HEK293T (cell line): ENCODE measurements at regions not wholly inside any gene's neighbourhood (a gene's known extent, or its start where the extent isn't known, plus 50 kb on each side); places are given as distances from the start of the nearest gene placed in this dataset.
A peak's percentile ranks its signal among the peaks of the same experiment; 100 is the strongest.
"Not testable (repeated sequence)": the region's sequence is repeated elsewhere in the genome, so short reads cannot be mapped to it uniquely, and the experiment has no call there.

ENCODE experiments used
- CTCF ChIA-PET: fragments of 350-600 bp; formaldehyde crosslinking; extraction: SDS; loops from one replicate; lab custom pipeline; 2021; ENCODE audit warnings: antibody characterized with exemption, inconsistent platforms; lab: Yijun Ruan, JAX
- POLR2A ChIA-PET: fragments of 350-600 bp; formaldehyde crosslinking; extraction: SDS; loops from one replicate; lab custom pipeline; 2020; ENCODE audit warnings: antibody characterized with exemption, inconsistent platforms; lab: Yijun Ruan, JAX
- DNase-seq: peaks from one replicate; pipeline ENCODE4 v3.0.0; 2012; ENCODE audit warnings: mixed read lengths; ENCODE audit errors: extremely low spot score
- ARNT ChIP-seq: fragments of 450-650 bp; IDR thresholded peaks from 2 replicates; pipeline ENCODE4 v1.6.1; 2017; ENCODE audit warnings: mild to moderate bottlenecking
- BHLHE40 ChIP-seq: fragments of 450-650 bp; IDR thresholded peaks from 2 replicates; pipeline ENCODE4 v1.6.1; 2016; ENCODE audit warnings: mild to moderate bottlenecking, moderate library complexity, borderline replicate concordance
- CTBP1 ChIP-seq: fragments of 450-650 bp; IDR thresholded peaks from 2 replicates; pipeline ENCODE4 v1.6.1; 2016; ENCODE audit warnings: borderline replicate concordance
- ELF4 ChIP-seq: fragments of 450-650 bp; IDR thresholded peaks from 2 replicates; pipeline ENCODE4 v1.6.1; 2017; ENCODE audit warnings: antibody characterized with exemption
- FOXA1 ChIP-seq: fragments of 450-650 bp; IDR thresholded peaks from 2 replicates; pipeline ENCODE4 v1.6.1; 2016; ENCODE audit warnings: mild to moderate bottlenecking
- FOXK2 ChIP-seq: fragments of 450-650 bp; IDR thresholded peaks from 2 replicates; pipeline ENCODE4 v1.6.1; 2016; ENCODE audit warnings: mild to moderate bottlenecking
- FOXM1 ChIP-seq: fragments of 450-650 bp; IDR thresholded peaks from 2 replicates; pipeline ENCODE4 v1.6.1; 2017; ENCODE audit warnings: mild to moderate bottlenecking, borderline replicate concordance
- HDGF ChIP-seq: fragments of 450-650 bp; IDR thresholded peaks from 2 replicates; pipeline ENCODE4 v1.6.1; 2017; ENCODE audit warnings: antibody characterized with exemption, borderline replicate concordance
- L3MBTL2 ChIP-seq: fragments of 450-650 bp; conservative IDR thresholded peaks from 2 replicates; pipeline ENCODE4 v1.6.1; 2016; ENCODE audit warnings: mild to moderate bottlenecking
- LEF1 ChIP-seq: fragments of 450-650 bp; IDR thresholded peaks from 2 replicates; pipeline ENCODE4 v1.6.1; 2017; ENCODE audit warnings: mild to moderate bottlenecking, borderline replicate concordance
- NFRKB ChIP-seq: fragments of 450-650 bp; IDR thresholded peaks from 2 replicates; pipeline ENCODE4 v1.6.1; 2016; ENCODE audit warnings: mild to moderate bottlenecking, moderate library complexity
- PKNOX1 ChIP-seq: fragments of 450-650 bp; IDR thresholded peaks from 2 replicates; pipeline ENCODE4 v1.6.1; 2016
- SP1 ChIP-seq: fragments of 450-650 bp; IDR thresholded peaks from 2 replicates; pipeline ENCODE4 v1.6.1; 2017
- SUZ12 ChIP-seq: fragments of 450-650 bp; IDR thresholded peaks from 2 replicates; pipeline ENCODE4 v1.6.1; 2016; ENCODE audit warnings: mild to moderate bottlenecking
- TARDBP ChIP-seq: fragments of 450-650 bp; IDR thresholded peaks from 2 replicates; pipeline ENCODE4 v1.6.1; 2016
- ZNF384 ChIP-seq: fragments of 450-650 bp; IDR thresholded peaks from 2 replicates; pipeline ENCODE4 v1.6.1; 2016

- TF ChIP-seq ARNT (no peak), HDGF (no peak), FOXM1 (no peak), SUZ12 (no peak), ELF4 (no peak), PKNOX1 (no peak), NFRKB (no peak), LEF1 (no peak), SP1 (no peak), L3MBTL2 (no peak), CTBP1 (no peak), ZNF384 (no peak), FOXA1 (no peak), BHLHE40 (no peak), TARDBP (no peak), FOXK2 (no peak)
- POLR2A ChIA-PET, result no interaction called here
- no peak for DNase-seq
- CTCF ChIA-PET, result no interaction called here
These were observed 202.4 kb downstream of the PRELID2 start for GRCh38 chr5:145632701-145633100.

GRCh38 chr5:145629047-145629446 is 206.1 kb downstream of the PRELID2 start:
- POLR2A ChIA-PET, result no interaction called here
- DNase-seq, result no peak
- CTCF ChIA-PET, result no interaction called here
- TF ChIP-seq NFRKB (no peak), L3MBTL2 (no peak), PKNOX1 (no peak), SP1 (no peak), SUZ12 (no peak), ARNT (no peak), LEF1 (no peak), BHLHE40 (no peak), FOXA1 (no peak), ELF4 (no peak), HDGF (no peak), FOXM1 (no peak), ZNF384 (no peak), FOXK2 (no peak), TARDBP (no peak), CTBP1 (no peak)

GRCh38 chr5:145628525-145628924 is 206.6 kb downstream of the PRELID2 start:
- TF ChIP-seq FOXA1 (no peak), ARNT (no peak), ELF4 (no peak), L3MBTL2 (no peak), SUZ12 (no peak), ZNF384 (no peak), SP1 (no peak), TARDBP (no peak), NFRKB (no peak), FOXK2 (no peak), LEF1 (no peak), FOXM1 (no peak), BHLHE40 (no peak), PKNOX1 (no peak), HDGF (no peak), CTBP1 (no peak)
- DNase-seq, result no peak
- POLR2A ChIA-PET, result no interaction called here
- CTCF ChIA-PET, result no interaction called here

GRCh38 chr5:145619806-145620310 is 215.3 kb downstream of the PRELID2 start:
- ChIA-PET CTCF (no interaction called here), POLR2A (no interaction called here)
- no peak for DNase-seq
- no peak for TF ChIP-seq SP1
- no peak for TF ChIP-seq L3MBTL2
- no peak for TF ChIP-seq FOXM1
- no peak for TF ChIP-seq ARNT

GRCh38 chr5:145616739-145617138 is 218.4 kb downstream of the PRELID2 start:
- CTCF ChIA-PET, POLR2A ChIA-PET: not testable (repeated sequence)

GRCh38 chr5:145598983-145599382 is 236.2 kb downstream of the PRELID2 start:
- TF ChIP-seq L3MBTL2, result no peak
- TF ChIP-seq PKNOX1, result 0 out of 2 replicates have a peak, but pooled peaks have one; percentile 3
- no peak for DNase-seq
- CTCF ChIA-PET, result no interaction called here
- POLR2A ChIA-PET, result no interaction called here

More at GRCh38 chr5:145616739-145617138, 218.4 kb downstream of the PRELID2 start:
- DNase-seq, result not testable (repeated sequence)
